Right hindlimb (tissue), 1 donor: ENCODE measurements at regions not wholly inside any gene's neighbourhood (a gene's known extent, or its start where the extent isn't known, plus 50 kb on each side); places are given as distances from the start of the nearest gene placed in this dataset.
"Not testable (repeated sequence)": the region's sequence is repeated elsewhere in the genome, so short reads cannot be mapped to it uniquely, and the experiment has no call there.

Experiments used
- DNase-seq: peaks from one replicate; pipeline ENCODE4 v3.0.0-alpha.2; 2018

GRCh38 chr10:21463436-21463835 lies 62.0 kb downstream of the SKIDA1 start:
- DNase-seq: peak; percentile 65

DNA sequence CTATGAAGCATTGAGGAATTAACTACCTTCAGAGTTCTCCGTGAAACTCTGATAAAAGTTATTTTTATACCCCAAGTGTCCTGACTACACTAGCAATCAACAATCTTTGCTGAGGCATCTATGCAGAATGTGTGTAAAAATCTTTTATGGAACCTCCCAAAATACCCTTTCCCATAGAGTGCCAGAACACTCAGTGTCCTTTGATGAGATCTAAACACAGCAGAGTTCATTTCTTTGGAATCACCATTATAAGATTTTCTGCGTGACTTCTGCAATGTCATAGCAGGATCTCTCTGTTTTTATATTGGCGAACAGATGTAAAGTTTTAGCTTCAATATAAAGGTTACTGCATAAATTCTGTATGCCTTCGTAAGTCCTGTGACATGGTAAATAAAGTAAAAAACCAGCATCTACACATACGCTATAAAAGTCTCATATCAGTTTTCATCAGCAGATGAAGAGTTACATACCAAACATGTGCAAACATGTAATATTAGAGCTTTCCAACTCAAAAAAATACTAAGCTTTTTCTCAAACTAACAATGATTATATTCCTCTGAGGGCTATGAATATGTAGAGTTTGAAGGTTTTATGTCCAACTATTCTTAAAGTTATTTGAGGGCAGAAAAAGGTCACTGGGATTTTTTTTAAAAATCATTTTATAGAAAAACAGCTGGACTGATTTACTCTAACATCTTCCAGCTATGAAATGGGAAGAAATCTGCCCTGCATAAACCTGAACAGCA lies 67.2 kb downstream of the SKIDA1 start:
- no peak for DNase-seq

- no peak for DNase-seq
These were observed 69.3 kb downstream of the SKIDA1 start for GRCh38 chr10:21456160-21456559.

DNA sequence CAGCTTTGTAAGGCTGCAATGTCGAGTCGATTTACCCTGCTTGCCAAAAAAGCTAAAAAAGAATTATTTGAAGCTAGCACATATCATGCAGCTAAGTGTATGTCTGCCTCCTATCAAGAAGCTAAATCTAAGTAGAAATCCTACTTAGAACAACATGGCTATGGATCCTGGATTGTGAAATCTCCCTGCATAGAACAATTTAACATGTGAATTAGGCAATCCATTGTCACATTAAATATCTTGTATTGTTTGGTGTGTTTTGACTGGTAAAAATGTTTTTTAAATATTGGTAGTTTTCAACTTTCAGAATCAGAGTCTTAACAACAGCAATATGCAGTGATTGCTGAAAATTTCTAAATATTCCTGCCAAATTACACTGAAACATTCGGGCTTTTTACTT lies 73.3 kb downstream of the SKIDA1 start:
- no peak for DNase-seq

DNA sequence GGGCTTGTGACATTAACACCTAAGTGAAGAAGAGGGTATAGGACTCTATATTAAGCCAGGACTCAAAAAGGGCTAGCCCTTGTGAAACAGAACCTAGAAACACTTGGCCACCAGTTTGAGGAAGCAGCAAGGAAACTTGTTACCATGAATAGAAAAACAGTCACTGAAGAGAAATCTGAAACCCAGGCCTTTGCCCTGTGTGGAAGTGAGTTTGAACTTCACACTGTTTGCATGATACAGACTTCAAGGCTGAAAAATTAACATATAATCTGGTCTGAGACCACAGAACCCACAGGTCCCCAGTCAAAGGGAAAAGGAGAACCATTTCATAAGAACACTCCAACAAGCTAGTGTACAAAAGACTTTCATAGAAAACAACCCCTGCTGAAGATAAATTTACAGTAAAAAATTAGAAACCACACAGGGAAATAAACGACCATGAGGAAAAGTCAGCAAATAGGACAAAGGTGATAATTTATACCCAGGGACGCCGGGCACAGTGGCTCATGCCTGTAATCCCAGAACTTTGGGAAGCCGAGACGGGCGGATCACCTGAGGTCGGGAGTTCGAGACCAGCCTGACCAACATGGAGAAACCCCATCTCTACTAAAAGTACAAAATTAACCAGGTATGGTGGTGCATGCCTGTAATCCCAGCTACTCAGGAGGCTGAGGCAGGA lies 76.1 kb downstream of the SKIDA1 start:
- DNase-seq: no peak

- no peak for DNase-seq
These were observed 80.3 kb downstream of the SKIDA1 start for GRCh38 chr10:21445163-21445562.

- DNase-seq: no peak
These were observed 83.9 kb downstream of the SKIDA1 start for GRCh38 chr10:21441625-21442024.

DNA sequence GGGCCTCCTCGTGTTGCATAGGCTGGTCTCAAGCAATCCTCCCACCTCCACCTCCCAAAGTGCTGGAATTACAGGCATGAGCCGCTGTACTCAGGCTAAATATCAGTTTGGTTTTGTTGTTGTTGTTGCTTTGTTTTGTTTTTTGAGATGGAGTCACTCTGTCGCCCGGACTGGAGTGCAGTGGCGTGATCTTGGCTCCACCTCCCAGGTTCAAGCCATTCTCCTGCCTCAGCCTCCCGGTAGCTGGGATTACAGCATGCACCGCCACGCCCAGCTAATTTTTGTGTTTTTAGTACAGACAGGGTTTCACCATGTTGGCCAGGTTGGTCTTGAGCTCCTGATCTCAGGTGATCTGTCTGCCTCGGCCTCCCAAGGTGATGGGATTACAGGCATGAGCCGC lies 86.6 kb downstream of the SKIDA1 start:
- not testable (repeated sequence) for DNase-seq

DNA sequence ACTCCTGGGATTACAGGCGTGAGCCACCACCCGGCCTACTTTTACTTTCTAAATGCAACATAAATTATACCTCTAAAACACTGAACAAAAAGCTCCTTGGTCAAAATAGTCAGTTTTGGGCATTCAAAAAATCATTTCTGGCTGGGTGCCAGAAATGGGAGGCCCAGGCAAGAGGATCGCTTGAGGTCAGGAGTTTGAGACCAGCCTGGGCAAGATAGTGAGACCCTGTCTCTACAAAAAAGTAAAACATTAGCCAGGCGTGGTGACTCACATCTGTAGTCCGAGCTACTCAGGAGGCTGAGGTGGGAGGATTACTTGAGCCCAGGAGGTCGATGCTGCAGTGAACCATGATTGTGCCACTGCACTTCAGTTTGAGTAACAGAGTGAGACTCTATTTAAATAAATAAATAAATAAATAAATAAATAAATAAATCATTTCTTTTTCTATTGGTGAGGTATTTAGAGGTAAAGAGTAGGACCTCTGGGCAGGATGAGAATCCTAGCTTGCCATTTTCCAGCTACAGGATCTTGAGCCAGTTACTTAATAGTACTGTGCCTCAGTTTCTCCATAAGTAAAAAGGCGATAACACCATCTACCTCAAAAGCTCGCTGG lies 87.6 kb downstream of the SKIDA1 start:
- no peak for DNase-seq

DNA sequence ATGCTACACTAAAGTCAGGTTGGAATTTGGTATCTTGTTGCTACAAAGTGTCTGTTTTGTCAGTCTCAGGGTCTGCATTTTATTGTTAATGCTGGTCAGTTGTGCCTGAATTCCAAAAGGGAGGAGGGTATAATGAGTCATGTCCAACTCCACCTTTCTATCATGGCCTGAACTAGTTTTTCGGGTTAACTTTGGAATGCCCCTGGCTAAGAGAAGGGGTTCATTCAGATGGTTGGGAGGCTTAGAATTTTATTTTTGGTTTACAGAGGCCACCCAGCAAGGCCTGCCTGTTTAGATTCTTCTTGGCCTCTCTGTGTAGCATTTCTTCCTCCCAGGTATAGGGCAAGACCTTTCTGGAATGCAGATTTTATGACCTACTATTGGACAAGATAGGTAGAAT lies 93.2 kb downstream of the SKIDA1 start:
- DNase-seq: no peak

- DNase-seq: no peak
These were observed 93.7 kb downstream of the SKIDA1 start for GRCh38 chr10:21431799-21432198.

DNA sequence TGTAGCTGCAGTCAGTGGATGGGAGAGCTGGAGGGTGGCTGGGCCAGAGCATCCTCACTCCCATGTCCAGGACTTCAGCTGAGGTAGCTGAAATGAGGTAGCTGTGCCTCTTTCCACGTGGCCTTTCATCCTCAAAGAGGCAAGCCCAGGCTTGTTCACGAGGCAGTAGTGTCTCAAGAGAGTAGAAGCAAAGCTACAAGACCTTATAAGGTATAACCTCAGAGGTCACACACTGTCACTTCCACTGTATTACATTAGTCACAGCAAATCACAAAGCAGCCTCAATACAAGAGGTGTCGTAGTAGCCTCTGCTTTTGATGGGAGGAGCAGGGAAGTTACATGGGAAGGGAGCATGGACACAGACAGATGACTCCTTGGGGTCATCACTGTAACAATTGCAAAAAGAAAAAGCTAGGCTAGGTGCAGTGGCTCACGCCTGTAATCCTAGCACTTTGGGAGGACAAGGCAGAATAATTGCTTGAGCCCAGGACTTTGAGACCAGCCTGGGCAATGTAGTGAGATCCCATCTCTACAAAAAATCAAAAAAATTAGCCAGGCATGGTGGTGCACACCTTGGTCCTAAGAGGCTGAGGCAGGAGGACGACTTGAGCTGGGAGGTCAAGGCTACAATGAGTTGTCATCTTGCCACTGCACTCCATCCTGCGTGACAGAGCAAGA lies 97.5 kb downstream of the SKIDA1 start:
- no peak for DNase-seq

GRCh38 chr10:21424459-21424861 lies 101.0 kb downstream of the SKIDA1 start:
- DNase-seq: no peak

DNA sequence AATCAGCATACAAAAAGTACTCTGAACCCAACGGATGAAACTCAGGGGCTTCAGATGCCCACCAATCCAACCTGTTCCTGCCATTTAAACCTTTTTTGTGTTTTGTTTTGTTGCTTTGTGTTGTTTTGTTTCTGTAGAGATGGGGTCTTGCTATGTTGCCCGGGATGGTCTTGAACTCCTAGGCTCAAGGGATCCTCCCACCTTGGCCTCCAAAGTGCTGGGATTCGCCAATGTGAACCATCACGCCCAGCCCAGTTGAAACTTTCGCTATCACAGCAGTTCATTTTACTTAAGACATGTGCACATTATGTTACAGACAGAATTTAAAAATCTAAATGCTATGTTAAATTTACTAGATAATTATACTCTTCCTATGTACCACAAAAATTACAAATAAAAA lies 101.6 kb downstream of the SKIDA1 start:
- no peak for DNase-seq

DNA sequence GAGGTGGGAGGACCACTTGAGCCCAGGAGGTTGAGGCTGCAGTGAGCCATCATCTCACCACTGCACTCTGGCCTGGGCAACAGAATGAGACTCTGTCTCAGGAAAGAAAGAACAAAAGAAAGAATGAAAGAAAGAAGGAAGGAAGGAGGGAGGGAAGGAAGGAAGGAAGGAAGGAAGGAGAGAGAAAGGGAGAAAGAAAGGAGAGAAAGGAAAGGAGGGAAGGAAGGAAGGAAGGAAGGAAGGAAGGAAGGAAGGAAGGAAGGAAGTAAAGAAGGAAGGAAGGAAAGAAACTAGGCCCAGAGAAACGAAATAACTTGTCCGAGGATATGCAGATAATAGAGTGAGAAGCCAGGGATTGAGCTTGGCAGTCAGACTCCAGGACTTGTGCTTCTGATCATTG lies 102.1 kb downstream of the SKIDA1 start:
- no peak for DNase-seq

GRCh38 chr10:21421794-21422193 lies 103.7 kb downstream of the SKIDA1 start:
- DNase-seq: no peak

- no peak for DNase-seq
These were observed 104.5 kb downstream of the SKIDA1 start for GRCh38 chr10:21421016-21421415.

DNA sequence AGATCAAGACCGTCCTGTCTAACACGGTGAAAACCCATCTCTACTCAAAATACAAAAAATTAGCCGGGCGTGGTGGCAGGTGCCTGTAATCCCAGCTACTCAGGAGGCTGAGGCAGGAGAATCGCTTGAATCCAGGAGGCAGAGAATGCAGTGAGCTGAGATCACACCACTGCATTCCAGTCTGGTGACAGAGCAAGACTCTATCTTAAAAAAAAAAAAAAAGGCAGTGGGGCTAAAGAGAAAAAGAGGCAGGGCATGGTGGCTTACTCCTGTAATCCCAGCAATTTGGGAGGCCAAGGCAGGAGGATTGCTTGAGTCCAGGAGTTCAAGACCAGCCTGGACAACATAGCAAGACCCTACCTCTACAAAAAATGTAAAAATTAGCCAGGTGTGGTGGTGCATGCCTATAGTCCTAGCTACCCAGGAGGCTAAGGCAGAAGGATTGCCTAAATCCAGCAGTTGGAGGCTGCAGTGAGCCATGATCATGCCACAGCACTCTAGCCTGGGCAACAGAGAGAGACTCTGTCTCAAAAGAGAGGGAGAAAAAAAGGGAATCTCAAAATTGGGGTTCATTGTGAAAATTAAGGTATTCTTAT lies 106.4 kb downstream of the SKIDA1 start:
- not testable (repeated sequence) for DNase-seq

- DNase-seq: no peak
These were observed 108.2 kb downstream of the SKIDA1 start for GRCh38 chr10:21417172-21417712.

- no peak for DNase-seq
These were observed 111.8 kb downstream of the SKIDA1 start for GRCh38 chr10:21413680-21414079.

- DNase-seq: no peak
These were observed 112.2 kb downstream of the SKIDA1 start for GRCh38 chr10:21413268-21413667.

- no peak for DNase-seq
These were observed 118.8 kb downstream of the SKIDA1 start for GRCh38 chr10:21406595-21407193.
